ENCODE measurements at regions not wholly inside any gene's neighbourhood (a gene's known extent, or its start where the extent isn't known, plus 50 kb on each side); places are given as distances from the start of the nearest gene placed in this dataset.
"Not testable (repeated sequence)": the region's sequence is repeated elsewhere in the genome, so short reads cannot be mapped to it uniquely, and the experiment has no call there.

- TF ChIP-seq, protein P1, sequence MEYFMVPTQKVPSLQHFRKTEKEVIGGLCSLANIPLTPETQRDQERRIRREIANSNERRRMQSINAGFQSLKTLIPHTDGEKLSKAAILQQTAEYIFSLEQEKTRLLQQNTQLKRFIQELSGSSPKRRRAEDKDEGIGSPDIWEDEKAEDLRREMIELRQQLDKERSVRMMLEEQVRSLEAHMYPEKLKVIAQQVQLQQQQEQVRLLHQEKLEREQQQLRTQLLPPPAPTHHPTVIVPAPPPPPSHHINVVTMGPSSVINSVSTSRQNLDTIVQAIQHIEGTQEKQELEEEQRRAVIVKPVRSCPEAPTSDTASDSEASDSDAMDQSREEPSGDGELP (IDR thresholded peaks at IDR 0.05; ENCODE audit: borderline replicate concordance, low read depth) = not testable (repeated sequence)
- TF ChIP-seq MTA3 (CRISPR knock-in tag; IDR thresholded peaks at IDR 0.05); NR1H2 (CRISPR knock-in tag; IDR thresholded peaks at IDR 0.05; ENCODE audit: borderline replicate concordance, low read depth); ZNF569 (CRISPR knock-in tag; IDR thresholded peaks at IDR 0.05; ENCODE audit: borderline replicate concordance); TEAD2 (CRISPR knock-in tag; IDR thresholded peaks at IDR 0.05); SUZ12 (IDR thresholded peaks at IDR 0.05; ENCODE audit: low read depth, low read length); ERF (CRISPR knock-in tag; IDR thresholded peaks at IDR 0.05); ZBTB44 (CRISPR knock-in tag; IDR thresholded peaks at IDR 0.05); CTCF (CRISPR knock-in tag; IDR thresholded peaks at IDR 0.05); NFE2 (CRISPR knock-in tag; IDR thresholded peaks at IDR 0.05); PREB (CRISPR knock-in tag; IDR thresholded peaks at IDR 0.05): not testable (repeated sequence)
Measured at GRCh38 chr15:85260526-85260925, 119.9 kb upstream of the AKAP13 start.
